Effector memory CD4-positive, alpha-beta T cell (primary cell): ENCODE measurements at regions not wholly inside any gene's neighbourhood (a gene's known extent, or its start where the extent isn't known, plus 50 kb on each side); places are given as distances from the start of the nearest gene placed in this dataset.

Experiments
- DNase-seq, 3 donors: peaks; one replicate each; pipeline ENCODE4 v3.0.0-alpha.2; 2020
- H3K27ac ChIP-seq: 2 replicates; pipeline ENCODE4 v1.7.0; 2013; ENCODE audit warnings: mild to moderate bottlenecking, low read length, moderate library complexity; ENCODE audit not compliant: insufficient read depth, poor library complexity, severe bottlenecking
- H3K27me3 ChIP-seq: replicated peaks from 2 replicates; pipeline ENCODE4 v1.7.0; 2013; ENCODE audit warnings: mild to moderate bottlenecking, low read length; ENCODE audit not compliant: insufficient read depth, control insufficient read depth, poor library complexity, severe bottlenecking
- H3K36me3 ChIP-seq: 2 replicates; pipeline ENCODE4 v1.7.0; 2013; ENCODE audit warnings: mild to moderate bottlenecking, low read length, moderate library complexity; ENCODE audit not compliant: control insufficient read depth, insufficient read depth
- H3K4me1 ChIP-seq: 2 replicates; pipeline ENCODE4 v1.7.0; 2013; ENCODE audit warnings: low read length, mild to moderate bottlenecking; ENCODE audit not compliant: control insufficient read depth, insufficient read depth, poor library complexity, severe bottlenecking
- H3K4me3 ChIP-seq: 2 replicates; pipeline ENCODE4 v1.7.0; 2013; ENCODE audit warnings: low read length, low read depth, mild to moderate bottlenecking; ENCODE audit not compliant: insufficient read depth, poor library complexity, severe bottlenecking
- H3K9me3 ChIP-seq: 2 replicates; pipeline ENCODE4 v1.7.0; 2013; ENCODE audit warnings: mild to moderate bottlenecking, low read length, moderate library complexity; ENCODE audit not compliant: control insufficient read depth

DNA sequence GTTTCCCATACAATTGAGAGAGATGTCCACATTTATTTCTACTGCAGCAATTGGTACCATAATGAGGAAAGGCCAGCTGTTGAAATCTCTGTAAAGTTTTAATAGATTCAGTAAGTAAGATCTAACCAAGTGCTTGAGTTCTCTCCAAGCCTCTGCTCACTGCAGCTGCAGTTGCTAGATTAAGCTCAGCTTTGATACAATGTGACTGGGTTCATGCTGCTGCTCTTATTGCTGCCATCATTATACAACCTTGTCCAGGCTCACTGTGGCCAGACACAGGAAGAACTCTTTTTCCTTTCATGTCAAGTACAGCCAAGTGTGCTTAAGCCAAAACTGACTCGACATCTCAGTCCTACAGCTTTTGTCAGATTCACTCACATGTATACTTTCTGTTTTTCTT, 423.5 kb downstream of the GJA1 start:
- Histone ChIP-seq H3K27me3 (no peaks in the 10 kb centered on the region), H3K4me3 (no peak overlapping the region), H3K27ac (no peak overlapping the region), H3K36me3 (no peaks in the 10 kb centered on the region), H3K9me3 (no peaks in the 10 kb centered on the region), H3K4me1 (no peaks in the 10 kb centered on the region)
- DNase-seq: no peak

DNA sequence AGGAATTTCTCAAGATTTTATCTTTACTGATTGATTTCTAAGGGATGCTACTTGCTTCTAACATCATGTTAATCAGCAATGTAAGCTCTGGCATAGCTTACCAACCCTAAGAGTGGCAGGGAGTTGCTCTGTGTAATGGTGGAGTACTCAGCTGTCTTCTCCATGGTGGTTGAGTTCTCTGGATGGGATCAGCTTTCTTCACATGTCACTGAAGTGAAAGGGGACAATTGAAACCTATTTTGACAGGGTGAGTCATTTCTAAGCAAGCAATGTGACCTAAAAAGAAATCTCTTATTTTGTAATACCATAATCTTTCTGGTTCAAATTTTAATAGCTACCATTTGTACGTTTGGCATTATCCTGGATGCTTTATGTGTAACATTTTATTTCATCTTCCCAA, 430.4 kb downstream of the GJA1 start:
- no peaks in the 10 kb centered on the region for H3K4me1 ChIP-seq
- no peak overlapping the region for H3K27ac ChIP-seq
- H3K27me3 ChIP-seq: no peaks in the 10 kb centered on the region
- H3K9me3 ChIP-seq: no peaks in the 10 kb centered on the region
- no peak overlapping the region for H3K4me3 ChIP-seq
- no peak for DNase-seq
- H3K36me3 ChIP-seq: no peaks in the 10 kb centered on the region

DNA sequence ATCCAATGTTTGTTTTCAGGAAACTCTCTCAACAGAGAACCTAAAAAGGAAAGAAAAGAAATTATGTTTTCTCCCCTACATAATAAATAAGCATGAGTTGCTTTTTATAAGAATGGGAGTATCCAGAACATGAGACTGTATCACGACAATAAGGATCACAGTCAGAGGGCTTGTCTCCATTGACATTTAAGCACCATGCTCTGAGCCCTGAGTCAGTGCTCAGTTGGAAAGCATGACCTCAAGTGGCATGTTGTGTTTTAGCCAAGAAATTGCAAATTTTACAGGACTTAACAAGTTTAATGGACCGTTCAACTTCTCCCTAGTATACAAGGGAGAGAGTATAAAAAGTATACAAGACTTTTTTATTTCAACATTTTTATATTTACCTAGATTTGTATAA, 431.6 kb downstream of the GJA1 start:
- no peak for DNase-seq
- H3K27ac ChIP-seq: no peak overlapping the region
- no peaks in the 10 kb centered on the region for H3K36me3 ChIP-seq
- no peaks in the 10 kb centered on the region for H3K9me3 ChIP-seq
- no peaks in the 10 kb centered on the region for H3K4me1 ChIP-seq
- H3K4me3 ChIP-seq: no peak overlapping the region
- no peaks in the 10 kb centered on the region for H3K27me3 ChIP-seq

DNA sequence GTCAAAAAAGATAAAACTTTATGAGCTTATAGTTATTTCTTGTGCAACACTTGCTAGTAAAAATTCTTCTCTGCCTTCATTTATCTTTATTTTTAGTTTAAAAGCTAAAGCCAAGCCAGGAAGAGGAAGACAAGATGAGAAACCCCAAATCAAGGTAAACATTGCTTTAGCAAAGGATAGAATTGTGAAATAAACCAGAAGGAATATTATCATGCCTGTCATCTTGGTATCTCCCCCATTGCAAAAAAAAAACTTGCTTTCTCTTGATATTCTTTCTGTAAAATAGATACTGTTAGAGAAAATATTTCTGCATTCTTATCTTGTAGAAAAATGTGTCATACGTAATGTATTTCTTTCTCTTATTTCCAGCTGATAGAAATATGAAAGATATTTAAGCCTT, 432.8 kb downstream of the GJA1 start:
- no peak overlapping the region for H3K27ac ChIP-seq
- no peak overlapping the region for H3K4me3 ChIP-seq
- H3K4me1 ChIP-seq: no peaks in the 10 kb centered on the region
- H3K36me3 ChIP-seq: no peaks in the 10 kb centered on the region
- no peaks in the 10 kb centered on the region for H3K27me3 ChIP-seq
- no peaks in the 10 kb centered on the region for H3K9me3 ChIP-seq
- DNase-seq: no peak

DNA sequence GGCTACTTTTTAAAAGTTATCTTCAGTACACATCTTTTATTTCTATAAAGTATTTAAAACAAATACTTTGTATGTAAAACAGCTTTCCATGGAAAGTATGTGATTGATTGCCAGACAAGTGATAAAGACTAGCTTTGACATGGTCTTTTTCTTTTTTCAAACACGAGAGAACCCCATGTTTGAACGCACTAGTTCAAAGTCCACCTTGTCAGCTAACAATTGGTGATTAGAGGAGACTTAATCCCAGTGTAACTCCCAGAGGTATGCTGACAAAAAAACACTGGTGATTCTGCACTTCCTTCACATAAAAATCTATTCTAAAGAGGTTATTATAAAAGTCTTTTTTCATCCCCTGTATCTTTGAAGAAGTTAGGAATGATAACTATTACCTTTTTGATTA, 438.1 kb downstream of the GJA1 start:
- H3K36me3 ChIP-seq: no peaks in the 10 kb centered on the region
- no peak overlapping the region for H3K27ac ChIP-seq
- DNase-seq: no peak

DNA sequence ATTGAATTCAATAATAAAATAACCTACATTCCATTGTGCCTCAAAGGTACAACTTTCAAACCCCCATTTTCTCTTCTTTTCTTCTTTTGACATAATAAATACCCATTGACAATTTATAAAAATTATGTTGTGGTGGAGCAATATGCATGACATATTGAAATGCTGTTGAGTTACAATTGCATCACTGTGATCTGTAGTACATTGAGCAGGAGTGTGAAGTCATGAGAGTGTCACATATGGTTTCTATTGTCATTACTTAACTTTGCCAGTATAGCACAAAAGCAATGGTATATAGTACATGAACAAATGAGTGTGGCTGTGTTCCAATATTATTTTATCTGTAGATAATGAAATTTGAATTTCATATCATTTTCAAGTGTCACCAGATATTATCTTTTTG, 441.3 kb downstream of the GJA1 start:
- Histone ChIP-seq H3K4me3 (no peak overlapping the region), H3K36me3 (no peaks in the 10 kb centered on the region), H3K9me3 (no peaks in the 10 kb centered on the region), H3K27ac (no peak overlapping the region), H3K27me3 (no peaks in the 10 kb centered on the region), H3K4me1 (no peaks in the 10 kb centered on the region)
- no peak for DNase-seq

More for the DNA sequence above, 438.1 kb downstream of the GJA1 start:
- Histone ChIP-seq H3K9me3 (no peaks in the 10 kb centered on the region), H3K4me1 (no peaks in the 10 kb centered on the region), H3K4me3 (no peak overlapping the region), H3K27me3 (no peaks in the 10 kb centered on the region)

DNA sequence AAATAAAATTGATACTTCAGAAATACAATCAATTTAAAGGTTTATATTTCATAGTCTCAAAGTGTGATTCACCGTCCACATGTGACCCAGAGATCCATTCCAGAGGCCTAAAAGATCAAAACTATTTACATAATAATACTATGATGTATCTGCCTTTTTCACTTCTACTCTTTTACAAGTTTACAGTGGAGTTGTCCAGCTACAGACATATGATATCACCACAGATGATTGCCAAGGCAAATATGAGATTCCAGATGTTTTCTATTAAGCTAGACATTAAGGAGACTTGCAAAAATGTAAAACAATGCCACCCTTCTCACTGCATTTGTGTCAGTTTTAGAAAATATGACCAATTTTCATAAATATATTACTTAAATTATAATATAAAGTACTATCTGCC, 443.7 kb downstream of the GJA1 start:
- Histone ChIP-seq H3K9me3 (no peaks in the 10 kb centered on the region), H3K36me3 (no peaks in the 10 kb centered on the region), H3K4me3 (no peak overlapping the region), H3K27ac (no peak overlapping the region), H3K4me1 (no peaks in the 10 kb centered on the region), H3K27me3 (no peaks in the 10 kb centered on the region)
- DNase-seq: no peak

DNA sequence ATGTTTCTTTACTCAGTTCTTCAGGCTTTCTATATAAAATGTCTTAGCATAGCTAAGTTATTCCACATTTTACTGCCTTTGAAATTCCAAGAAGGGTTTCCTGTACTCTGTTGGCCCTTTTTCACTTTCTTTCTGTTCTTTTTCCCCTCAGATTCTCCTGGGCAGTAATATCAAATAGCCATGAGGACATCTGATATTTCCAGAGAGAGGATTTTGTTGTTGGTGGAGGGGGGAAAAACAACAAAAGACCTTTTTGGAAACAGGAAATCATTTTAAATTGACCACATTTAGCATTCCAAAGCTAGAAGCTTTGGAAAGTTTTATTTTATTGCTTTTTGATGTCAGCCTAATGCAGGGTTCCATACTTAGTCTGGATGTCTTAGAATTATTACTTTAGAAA, 445.4 kb downstream of the GJA1 start:
- H3K9me3 ChIP-seq: no peaks in the 10 kb centered on the region
- H3K27ac ChIP-seq: no peak overlapping the region
- H3K4me1 ChIP-seq: no peaks in the 10 kb centered on the region
- no peaks in the 10 kb centered on the region for H3K36me3 ChIP-seq
- DNase-seq: no peak
- no peak overlapping the region for H3K4me3 ChIP-seq
- H3K27me3 ChIP-seq: no peaks in the 10 kb centered on the region

DNA sequence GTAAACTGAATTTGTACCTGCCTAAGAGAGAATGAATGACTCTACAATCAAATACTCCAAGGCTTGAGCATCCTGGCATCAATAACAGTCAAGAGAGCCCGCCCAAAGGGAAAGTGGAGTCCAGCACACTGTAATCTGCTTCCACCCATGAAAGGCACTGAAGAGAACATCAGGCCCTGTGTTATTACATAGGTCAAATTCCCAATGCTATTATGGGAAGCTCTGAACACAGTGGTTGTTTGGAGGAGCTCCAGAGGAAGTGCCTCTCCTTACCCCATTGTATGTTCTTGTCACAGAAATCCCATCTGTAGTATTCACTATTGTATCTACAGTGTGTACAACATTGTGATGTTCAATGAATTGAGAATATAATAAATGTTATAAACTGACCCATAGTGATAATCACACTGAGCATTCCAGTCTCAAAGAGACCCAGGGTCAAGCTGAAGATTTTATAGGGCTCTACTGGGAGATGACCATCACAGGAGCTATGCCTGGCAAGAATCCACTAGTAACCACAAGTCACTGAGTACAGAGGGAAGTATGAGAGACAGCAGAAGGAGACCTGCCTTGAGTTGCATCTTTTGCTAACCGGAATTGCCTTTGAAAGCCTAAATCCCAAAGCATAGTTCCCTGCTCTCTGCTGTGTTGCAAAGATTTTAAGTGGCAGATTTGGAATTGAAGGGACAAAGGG, 446.7 kb downstream of the GJA1 start:
- Histone ChIP-seq H3K4me3 (no peak overlapping the region), H3K9me3 (no peaks in the 10 kb centered on the region), H3K4me1 (no peaks in the 10 kb centered on the region), H3K27me3 (no peaks in the 10 kb centered on the region), H3K27ac (no peak overlapping the region), H3K36me3 (no peaks in the 10 kb centered on the region)
- DNase-seq: no peak

DNA sequence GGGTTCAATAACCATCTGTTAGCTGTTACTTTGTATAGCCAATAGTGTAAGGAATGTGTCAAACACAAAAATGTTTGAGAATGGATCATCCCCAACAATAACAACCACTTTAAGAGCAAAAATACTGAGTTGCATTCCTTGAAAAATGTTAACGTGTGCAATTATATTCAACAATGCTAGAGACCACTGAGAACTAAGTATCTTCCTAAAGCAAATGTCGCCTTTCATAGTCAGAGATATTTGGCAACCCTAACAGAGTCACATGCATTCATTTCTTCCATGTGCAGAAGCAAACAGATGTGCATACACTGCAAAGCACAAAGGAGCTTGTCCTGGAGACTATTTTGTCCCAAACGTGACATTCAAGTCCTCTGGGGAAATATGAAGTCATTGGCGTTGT, 448.6 kb downstream of the GJA1 start:
- Histone ChIP-seq H3K4me3 (no peak overlapping the region), H3K27ac (no peak overlapping the region), H3K9me3 (no peaks in the 10 kb centered on the region), H3K36me3 (no peaks in the 10 kb centered on the region), H3K27me3 (no peaks in the 10 kb centered on the region), H3K4me1 (no peaks in the 10 kb centered on the region)
- no peak for DNase-seq
